ENCODE measurements at regions not wholly inside any gene's neighbourhood (a gene's known extent, or its start where the extent isn't known, plus 50 kb on each side); places are given as distances from the start of the nearest gene placed in this dataset.

GRCh38 chr3:72233571-72233970 is 448.6 kb upstream of the PROK2 start (continued):
- TF ChIP-seq CHD7 (IDR thresholded peaks at IDR 0.05; ENCODE audit: insufficient replicate concordance, low read length) (no peak), RFX5 (IDR thresholded peaks at IDR 0.05; ENCODE audit: borderline replicate concordance, low read depth, low read length) (no peak), SAP30 (IDR thresholded peaks at IDR 0.05; ENCODE audit: insufficient read depth, insufficient replicate concordance, low read length) (no peak), RNF2 (IDR thresholded peaks at IDR 0.05; ENCODE audit: borderline replicate concordance, low read depth, low read length, missing control alignments, poor library complexity, severe bottlenecking) (no peak), TAF1 (IDR thresholded peaks at IDR 0.05; ENCODE audit: low read depth, low read length) (no peak), CREB1 (IDR thresholded peaks at IDR 0.05) (no peak), E2F6 (IDR thresholded peaks at IDR 0.05) (no peak), GTF2F1 (IDR thresholded peaks at IDR 0.05; ENCODE audit: borderline replicate concordance, low read depth, low read length) (no peak), EP300 (IDR thresholded peaks at IDR 0.05; ENCODE audit: borderline replicate concordance in 1 of 2, low read depth in 2 of 2, low read length in 2 of 2) (no peak), PHF8 (conservative IDR thresholded peaks at IDR 0.05; ENCODE audit: low read depth, low read length) (no peak), SIRT6 (IDR thresholded peaks at IDR 0.05; ENCODE audit: low read length) (no peak)

Measured in H1 (cell line).